GM21447 (cell line): ENCODE measurements at regions not wholly inside any gene's neighbourhood (a gene's known extent, or its start where the extent isn't known, plus 50 kb on each side); places are given as distances from the start of the nearest gene placed in this dataset.
"Not testable (repeated sequence)": the region's sequence is repeated elsewhere in the genome, so short reads cannot be mapped to it uniquely, and the experiment has no call there.

ENCODE experiments used
- ATAC-seq: cut with Tn5 transposase; IDR thresholded peaks from one replicate; pipeline ENCODE4 v1.9.1; 2021; ENCODE audit not compliant: unreplicated experiment

DNA sequence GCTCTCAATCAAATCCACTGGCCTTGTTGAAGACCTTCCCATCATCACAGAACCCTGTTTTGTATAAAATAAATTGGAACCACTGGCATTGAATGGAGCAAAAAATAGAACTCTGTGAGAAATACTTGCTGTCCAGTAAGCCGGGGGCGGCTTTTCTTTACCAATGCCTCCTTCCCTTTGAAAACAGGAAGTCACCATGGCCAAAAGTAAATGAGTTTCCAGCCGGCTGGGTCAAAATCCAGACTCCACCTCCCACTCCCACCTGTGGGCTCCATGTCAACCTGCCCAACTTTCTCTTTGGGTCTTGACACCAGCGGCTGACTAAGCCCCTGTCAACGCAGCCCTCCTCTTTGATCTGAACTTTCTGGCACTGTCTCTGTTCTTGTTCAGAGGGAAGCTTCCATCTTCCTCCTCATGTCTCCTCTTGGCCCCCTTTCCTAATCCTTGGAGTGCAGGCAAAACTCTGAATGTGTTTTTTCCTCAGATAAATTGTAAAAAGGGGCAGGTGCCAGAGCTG lies 95.2 kb downstream of the TFAP2C start:
- ATAC-seq: no peak

- ATAC-seq: no peak
Measured at GRCh38 chr20:56730003-56730402, 100.9 kb downstream of the TFAP2C start.

DNA sequence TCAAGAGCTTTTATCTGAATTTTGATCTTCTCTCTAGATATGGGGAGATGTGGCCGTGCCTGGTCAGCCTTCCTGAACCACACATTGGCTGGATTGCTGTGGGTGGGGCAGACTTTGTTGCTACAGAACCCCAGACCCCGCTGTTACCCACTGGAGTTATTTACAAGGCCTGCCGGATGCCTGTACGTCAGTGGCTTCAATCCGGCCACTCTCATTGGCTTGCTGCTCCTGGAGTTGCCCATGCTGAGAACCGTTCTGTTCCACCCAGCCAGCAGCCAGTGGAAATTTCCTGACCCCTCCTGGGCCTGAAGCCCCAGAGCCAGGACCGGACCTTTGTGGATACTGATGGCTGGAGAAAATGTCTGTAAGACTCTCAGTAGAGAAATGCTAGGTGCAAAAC lies 101.9 kb downstream of the TFAP2C start:
- no peak for ATAC-seq

GRCh38 chr20:56731476-56731875 lies 102.4 kb downstream of the TFAP2C start:
- no peak for ATAC-seq

DNA sequence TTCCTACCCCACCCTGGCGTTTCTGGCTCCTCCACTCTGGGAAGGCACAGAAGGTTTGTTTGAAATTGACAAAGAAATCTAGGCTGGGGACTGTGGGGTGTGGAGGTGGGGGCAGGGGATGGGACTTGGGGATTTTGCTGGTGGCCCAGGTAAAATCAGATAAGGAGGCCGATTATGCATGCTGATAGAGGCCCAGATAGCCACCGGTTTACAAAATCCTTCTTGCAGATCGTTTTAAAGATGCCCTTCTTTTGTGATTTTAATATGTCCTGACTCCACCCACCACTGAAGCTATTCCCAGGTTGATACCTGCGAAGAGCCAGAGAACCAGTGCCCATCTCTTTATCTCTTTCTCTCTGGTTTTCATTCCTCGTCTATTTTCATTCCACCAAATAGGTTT lies 104.9 kb downstream of the TFAP2C start:
- ATAC-seq: no peak

DNA sequence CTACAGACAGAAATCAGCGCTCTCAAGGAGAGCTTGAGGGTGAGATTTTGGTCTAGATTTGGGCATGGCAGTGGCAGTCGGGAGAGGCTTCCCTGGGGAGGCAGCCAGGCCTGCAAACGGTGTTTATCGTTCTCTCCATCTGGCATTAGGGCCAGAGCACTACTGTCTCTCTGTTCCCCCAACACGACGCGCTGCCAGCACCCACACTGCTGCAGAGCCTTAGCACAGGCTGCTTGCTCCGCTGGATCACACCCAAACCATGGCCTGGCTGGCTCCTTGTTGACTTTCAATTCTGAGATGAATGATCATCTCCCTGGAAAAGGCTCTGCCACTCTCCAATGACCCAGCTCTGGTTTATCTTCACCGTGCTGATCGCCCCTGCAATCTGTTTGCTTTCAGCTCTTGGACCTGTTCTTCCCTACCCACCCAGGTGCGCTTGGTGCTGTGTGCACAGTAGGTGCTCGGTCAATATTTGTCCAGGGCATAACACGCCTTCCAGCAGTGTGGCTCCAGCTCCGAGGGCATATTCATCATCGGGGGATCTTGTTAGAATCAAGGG lies 106.1 kb downstream of the TFAP2C start:
- no peak for ATAC-seq

- no peak for ATAC-seq
Measured at GRCh38 chr20:56736285-56736857, 107.3 kb downstream of the TFAP2C start.

DNA sequence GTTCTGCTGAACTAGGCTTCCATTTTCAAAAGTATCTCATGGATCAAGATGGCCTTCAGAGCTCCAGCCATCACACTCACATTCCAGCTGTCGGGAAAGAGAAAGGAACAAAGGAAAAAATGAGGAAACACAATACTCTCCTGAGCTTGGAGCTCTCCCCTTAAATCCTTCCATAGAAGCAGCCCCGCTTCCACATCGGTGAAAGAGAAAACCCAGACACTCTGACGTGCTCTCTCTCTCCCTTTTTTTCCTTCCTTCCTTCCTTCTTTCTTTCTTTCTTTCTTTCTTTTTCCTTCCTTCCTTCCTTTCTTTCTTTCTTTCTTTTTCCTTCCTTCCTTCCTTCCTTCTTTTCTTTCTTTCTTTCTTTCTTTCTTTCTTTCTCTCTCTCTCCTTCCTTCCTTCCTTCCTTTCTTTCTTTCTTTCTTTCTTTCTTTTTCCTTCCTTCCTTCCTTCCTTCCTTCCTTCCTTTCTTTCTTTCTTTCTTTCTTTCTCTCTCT lies 115.3 kb downstream of the TFAP2C start:
- not testable (repeated sequence) for ATAC-seq

DNA sequence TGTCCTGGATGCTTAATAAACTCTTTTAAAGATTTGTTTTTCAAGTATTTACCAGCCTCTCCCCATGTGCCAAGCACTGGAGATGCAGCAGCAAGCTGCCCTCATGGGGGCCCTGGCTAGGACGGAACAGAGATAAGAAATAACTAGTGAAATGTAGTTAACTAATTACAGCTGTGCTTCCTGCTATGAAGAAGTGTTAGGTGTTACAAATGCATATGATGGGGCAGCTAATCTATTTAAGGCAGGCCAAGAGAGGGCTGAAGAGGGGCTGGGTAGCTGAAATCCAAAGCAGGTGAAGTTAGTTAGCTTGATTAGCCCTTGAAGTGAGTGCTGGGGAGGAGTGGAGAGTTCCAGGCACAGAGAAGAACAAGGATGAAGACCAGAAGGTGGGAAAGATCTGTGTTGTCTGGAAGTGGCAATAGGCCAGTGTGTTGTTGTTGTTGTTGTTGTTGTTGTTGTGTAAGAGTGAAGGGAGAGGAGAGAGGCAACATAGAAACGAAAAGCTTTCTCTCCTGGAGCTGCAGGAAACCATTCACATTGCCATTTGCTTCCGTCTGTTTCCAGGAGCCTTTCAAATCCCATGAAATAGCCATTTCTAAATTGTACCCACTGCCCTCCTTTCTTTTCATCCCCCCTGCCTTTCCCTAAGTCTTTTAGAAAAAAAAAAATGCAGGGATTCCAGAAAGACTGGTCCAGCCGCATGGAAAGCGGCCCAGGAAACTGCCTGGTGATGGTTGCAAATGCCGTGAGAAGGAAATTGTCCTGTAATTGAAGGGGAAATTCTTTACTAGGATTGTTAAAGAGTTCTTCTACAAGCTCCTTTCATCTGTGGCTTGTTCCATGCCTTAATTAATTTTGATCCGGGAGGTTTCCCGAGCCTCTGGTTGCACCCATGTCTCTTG lies 119.6 kb downstream of the TFAP2C start:
- ATAC-seq: no peak

DNA sequence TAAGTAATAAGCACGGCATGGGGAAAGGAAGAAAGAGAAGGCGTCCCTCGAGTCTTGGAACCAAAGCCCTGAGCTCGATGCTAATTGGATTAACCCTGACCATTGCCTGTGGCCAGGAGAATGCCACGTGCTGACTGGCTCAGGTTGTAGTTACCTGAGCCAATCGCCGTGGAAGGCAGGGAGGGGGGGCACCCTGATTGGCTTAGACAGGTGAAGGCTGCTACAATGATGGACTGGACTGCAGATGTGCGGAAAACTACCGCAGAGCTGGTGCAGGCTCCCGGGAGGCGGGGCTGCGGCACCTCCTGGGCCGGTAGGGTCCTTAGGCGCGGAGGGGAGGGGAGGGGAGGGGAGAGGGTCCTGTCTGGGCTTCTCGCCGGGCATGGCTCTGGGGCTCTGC lies 121.3 kb downstream of the TFAP2C start:
- no peak for ATAC-seq

DNA sequence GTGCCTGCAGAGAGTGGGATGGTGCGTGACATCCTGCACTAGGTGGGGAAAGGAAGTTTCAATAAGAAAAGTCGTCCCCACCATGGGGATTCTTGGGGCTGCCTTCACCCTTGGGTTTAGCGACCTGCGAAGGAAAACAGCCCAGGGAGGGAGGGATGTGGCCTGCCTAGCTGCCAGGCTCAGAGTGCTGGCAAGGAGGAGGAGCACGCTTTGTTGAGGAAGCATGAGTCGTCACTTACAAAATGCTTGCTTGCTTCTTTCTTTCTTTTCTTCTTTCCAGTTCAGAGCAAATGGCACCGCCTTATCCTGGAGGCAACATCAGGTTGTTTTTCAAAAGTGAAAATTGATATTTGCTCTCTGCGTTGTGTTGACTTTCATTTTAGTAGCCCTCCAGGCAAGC lies 123.2 kb downstream of the TFAP2C start:
- ATAC-seq: no peak

DNA sequence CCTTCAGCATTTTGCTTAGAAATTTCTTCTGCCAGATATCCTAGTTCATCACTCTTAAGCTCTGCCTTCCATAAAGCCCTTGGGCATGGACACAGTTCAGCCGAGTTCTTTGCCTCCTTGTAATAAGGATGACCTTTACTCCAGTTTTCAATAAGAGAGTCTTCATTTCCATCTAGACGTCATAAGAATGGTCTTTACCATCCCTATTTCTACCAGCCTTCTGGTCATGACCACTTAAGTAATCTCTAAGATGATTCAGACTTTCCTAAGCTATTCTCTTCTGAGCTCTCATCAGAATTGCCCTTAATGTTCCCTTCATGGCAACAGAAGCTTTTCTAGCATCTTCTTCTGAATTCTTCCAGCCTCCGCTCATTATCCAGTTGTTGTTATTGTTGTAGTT lies 126.1 kb downstream of the TFAP2C start:
- no peak for ATAC-seq

GRCh38 chr20:56756658-56757057 lies 127.6 kb downstream of the TFAP2C start:
- not testable (repeated sequence) for ATAC-seq

DNA sequence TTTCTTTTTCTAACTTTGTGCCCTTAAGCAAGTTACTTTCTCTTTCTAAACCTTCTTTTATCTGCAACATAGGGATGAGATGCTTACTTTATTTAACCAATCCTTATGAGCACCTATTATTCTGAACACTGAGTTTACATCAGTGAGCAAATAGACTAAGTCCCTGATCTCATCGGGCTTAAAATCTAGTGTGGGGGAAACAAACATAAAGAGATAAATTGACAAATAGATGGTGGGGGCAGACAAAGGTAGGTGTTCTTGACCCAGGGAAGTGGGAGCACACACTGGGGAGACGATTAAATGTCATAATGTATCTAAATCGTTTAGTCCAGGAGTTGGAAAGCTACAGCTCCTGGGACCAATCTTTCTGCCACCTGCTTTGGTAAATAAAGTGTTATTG lies 129.6 kb downstream of the TFAP2C start:
- no peak for ATAC-seq

GRCh38 chr20:56759741-56760278 lies 130.7 kb downstream of the TFAP2C start:
- ATAC-seq: no peak

- ATAC-seq: no peak
Measured at GRCh38 chr20:56760610-56761009, 131.5 kb downstream of the TFAP2C start.

DNA sequence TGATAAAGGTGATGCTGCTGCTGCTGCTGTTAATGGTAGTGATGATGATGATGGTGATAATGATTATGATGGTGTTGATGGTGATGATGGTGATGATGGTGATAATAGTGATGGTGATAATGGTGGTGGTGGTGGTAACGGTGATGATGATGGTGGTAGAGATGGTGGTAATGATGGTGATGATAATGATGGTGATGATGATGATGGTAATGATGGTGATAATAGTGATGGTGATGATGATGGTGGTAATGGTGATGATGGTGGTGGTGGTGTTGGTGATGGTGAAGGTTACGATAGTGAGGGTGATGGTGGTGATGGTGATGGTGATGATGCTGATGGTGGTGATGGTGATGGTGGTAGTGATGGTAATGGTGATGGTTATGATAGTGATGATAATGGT lies 132.3 kb downstream of the TFAP2C start:
- ATAC-seq: no peak

DNA sequence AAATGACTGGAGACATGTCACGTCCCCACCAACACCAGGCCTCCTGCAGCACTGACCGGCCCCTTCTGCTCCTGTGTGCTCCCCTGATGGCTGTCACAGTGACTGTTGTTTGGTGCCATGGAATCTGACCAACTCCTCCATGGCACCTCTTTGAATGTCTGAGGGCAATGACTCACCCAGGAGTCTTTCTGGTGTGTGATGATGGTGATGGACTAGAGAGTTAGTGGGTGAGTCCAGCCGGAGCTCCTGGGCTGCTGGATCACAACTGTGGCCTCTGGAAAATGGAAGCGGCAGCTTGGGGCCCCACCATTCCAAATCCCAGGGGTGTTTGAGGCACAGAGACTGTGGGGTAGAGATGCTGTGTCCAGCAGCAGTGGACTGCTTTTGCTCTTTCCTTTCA lies 133.3 kb downstream of the TFAP2C start:
- no peak for ATAC-seq

DNA sequence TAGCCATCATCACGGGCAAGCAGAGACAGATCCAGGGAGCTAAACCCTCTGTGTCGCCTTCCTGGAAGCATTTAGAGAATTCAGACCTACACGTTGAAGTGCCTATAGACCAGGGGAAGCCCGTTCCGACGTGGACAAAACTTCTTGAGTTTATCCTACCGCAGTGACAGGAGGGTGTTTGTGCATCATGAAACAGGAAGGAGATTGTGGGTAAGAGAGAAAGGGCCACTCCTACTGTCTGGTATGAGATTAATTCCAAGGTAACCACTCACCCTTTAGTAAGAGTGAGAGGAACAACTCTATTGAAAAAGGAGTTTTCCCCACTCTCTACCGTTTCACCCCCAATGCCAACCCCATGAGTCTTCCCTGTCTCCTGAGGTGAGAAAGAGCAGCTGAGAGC lies 133.7 kb downstream of the TFAP2C start:
- ATAC-seq: no peak

DNA sequence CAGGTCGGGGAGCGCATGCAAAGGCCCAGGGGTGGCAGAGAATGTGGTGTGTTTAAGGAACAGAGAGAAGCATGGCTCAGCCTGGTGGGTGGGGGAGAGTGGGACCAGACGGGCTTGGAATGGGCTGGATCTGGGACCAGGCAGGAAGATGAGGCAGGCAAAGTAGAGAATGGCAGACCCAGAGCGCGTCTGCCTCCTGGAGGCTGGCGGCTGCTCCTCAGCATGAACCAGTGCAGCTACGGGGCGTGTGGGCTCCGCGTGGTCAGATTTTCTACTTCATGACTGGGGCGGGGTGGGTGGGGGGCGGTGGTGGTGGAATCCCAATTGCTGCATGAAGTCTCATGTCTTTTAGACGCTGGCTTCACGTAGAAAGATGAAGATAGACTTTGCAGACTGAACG lies 135.6 kb downstream of the TFAP2C start:
- no peak for ATAC-seq

DNA sequence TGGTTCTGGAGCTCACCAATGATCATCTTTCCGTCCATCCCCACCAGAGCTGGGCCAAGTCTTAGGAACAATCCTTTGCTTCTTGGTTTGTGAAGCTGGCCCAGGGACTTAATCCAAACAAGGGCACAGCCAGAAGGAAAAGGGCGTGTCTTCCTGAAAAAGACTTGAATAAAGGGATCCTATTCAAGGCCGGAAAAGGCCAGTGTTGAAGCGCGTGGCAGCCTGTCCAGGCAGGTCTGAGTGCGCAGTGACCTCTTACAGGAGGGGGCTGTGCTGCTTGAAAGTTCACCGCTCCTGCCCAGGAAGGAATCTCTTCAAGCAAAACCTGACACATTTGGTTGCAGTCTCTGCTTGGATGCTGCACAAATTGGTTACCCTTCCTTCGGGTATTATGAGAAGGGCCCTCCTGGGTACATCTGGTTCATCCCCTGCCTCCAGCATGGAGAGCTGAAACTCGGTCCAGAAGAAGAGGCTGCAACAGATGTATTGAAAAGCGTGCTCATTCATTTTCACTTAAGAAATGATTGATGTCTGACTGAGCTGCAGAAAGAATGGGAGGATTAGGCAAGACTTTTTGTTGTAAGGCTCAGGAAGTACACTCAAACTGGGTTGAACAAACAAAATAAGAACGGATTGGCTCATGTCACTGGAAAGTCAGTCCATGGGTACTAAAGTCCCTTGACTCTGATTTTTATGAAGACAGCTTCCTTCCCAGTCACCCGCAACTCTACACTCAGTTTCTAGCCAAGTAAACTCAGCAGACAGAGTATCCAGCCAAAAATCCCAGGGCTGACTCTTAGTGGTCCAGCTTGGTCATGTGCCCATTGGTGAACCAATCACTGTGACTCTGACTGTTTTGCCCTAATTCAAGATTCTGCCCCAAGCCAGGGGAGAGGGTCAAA lies 136.3 kb downstream of the TFAP2C start:
- no peak for ATAC-seq
